Epithelial cell of proximal tubule (primary cell): ENCODE measurements at regions not wholly inside any gene's neighbourhood (a gene's known extent, or its start where the extent isn't known, plus 50 kb on each side); places are given as distances from the start of the nearest gene placed in this dataset.

Experiments
- DNase-seq: peaks from one replicate; pipeline ENCODE4 v3.0.0-alpha.2; 2011; ENCODE audit warnings: low read depth
- H3K4me3 ChIP-seq: 2 replicates; pipeline ENCODE4 v1.5.1; 2011; ENCODE audit warnings: low read depth, mild to moderate bottlenecking, low read length
- TF ChIP-seq, protein P1 (sequence below): conservative IDR thresholded peaks from 2 replicates; pipeline ENCODE4 v1.5.1; 2012; ENCODE audit warnings: low read depth, mild to moderate bottlenecking, low read length

DNA sequence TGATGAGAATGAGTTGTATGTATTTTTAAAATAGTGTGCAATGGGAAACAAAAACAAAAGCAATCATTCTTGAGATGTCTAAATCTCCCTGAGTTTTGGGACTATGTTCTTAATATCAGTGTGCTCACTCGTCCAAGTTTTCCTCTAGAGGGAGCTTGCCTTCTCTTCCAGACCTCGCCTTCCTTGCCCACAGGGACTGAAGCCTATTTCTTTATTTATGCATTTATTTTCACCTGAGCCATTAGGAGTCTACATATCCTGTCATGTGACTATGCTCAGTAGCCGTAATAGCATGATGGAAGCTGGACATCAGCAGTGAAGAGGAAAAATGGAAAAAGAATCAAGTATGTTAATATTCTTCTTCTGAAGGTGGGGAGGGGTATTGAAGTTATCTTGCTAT, 131.2 kb downstream of the SH3BGRL2 start:
- H3K4me3 ChIP-seq = no peak overlapping the region
- TF ChIP-seq, protein P1, sequence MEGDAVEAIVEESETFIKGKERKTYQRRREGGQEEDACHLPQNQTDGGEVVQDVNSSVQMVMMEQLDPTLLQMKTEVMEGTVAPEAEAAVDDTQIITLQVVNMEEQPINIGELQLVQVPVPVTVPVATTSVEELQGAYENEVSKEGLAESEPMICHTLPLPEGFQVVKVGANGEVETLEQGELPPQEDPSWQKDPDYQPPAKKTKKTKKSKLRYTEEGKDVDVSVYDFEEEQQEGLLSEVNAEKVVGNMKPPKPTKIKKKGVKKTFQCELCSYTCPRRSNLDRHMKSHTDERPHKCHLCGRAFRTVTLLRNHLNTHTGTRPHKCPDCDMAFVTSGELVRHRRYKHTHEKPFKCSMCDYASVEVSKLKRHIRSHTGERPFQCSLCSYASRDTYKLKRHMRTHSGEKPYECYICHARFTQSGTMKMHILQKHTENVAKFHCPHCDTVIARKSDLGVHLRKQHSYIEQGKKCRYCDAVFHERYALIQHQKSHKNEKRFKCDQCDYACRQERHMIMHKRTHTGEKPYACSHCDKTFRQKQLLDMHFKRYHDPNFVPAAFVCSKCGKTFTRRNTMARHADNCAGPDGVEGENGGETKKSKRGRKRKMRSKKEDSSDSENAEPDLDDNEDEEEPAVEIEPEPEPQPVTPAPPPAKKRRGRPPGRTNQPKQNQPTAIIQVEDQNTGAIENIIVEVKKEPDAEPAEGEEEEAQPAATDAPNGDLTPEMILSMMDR = peak; percentile 69
- peak; percentile 25 for DNase-seq

DNA sequence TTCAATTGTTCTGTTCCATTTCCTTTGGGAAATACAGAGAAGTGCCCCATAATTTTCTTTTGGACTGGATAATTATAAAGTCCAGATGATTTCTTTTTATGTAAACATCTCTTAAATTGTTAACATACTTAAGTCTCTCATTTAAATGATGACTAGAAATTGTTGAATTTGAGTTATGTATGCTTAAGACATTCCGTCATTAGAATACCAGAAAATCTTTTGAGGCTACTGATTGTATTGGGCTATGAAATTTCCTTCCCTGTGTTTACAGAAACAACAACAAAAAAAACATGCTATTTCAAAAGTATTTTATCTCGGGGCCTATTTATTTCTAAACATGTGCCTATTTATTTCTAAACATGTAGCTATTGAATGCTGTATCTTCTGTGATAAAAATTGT, 125.4 kb downstream of the SH3BGRL2 start:
- TF ChIP-seq, protein P1 = no peak
- H3K4me3 ChIP-seq = no peak overlapping the region
- DNase-seq = no peak

DNA sequence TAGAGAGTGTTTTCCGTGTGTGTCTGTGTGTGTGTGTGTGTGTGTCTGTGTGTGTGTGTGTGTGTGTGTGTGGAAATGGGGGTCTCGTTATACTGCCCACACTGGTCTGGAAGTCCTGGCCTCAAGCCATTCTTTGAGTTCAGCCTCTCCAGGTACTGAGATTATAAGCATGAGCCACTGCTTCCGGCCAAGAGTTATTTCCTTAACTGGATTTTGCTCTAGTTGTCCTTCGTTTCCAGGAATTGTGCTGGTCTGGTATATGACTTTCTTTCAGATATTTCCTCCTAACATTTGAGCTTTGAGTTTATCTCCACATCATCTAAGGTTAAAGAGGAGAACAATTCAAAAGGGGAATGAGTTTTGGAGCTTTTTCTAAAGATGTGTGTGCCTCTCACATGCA, 124.8 kb downstream of the SH3BGRL2 start:
- DNase-seq = no peak
- TF ChIP-seq, protein P1 = no peak
- no peak overlapping the region for H3K4me3 ChIP-seq
